Endothelial cell of umbilical vein (primary cell): ENCODE measurements at regions not wholly inside any gene's neighbourhood (a gene's known extent, or its start where the extent isn't known, plus 50 kb on each side); places are given as distances from the start of the nearest gene placed in this dataset.

ENCODE experiments used
- BruUV-seq: library from RNA; stranded (reverse); fragments of 400-500 nt; replicated peaks from 2 replicates; lab custom pipeline; 2021; lab: Mats Ljungman, UMichigan
- CTCF ChIA-PET: fragments of 300-600, 350-600 bp; sonication (Branson Sonifier 250); formaldehyde crosslinking; loops from one replicate; lab custom pipeline; 2021; ENCODE audit warnings: antibody characterized with exemption, inconsistent platforms; lab: Charles Lee
- POLR2A ChIA-PET: fragments of 300-600, 350-600 bp; sonication (Branson Sonifier 250); formaldehyde crosslinking; loops from one replicate; lab custom pipeline; 2021; ENCODE audit warnings: antibody characterized with exemption, inconsistent platforms; lab: Charles Lee
- DNase-seq: peaks from one replicate; pipeline ENCODE4 v3.0.0-alpha.2; 2011; ENCODE audit warnings: low read depth, low spot score
- FAIRE-seq: peaks from 2 replicates; lab custom pipeline; 2011; peaks lifted over from hg19 to GRCh38; lab: Jason Lieb, UNC
- H2AFZ ChIP-seq: 2 replicates; pipeline ENCODE4 v1.6.0; 2012; ENCODE audit warnings: low read depth, low read length, control low read depth, inconsistent platforms
- H3K27ac ChIP-seq: 2 replicates; pipeline ENCODE4 v1.5.1; 2011; ENCODE audit warnings: low read depth, mild to moderate bottlenecking, control low read depth, low read length, moderate library complexity; ENCODE audit not compliant: insufficient read depth
- H3K27me3 ChIP-seq, 2 experiments: 2 replicates each; pipeline versions ENCODE4 v1.6.0 to v1.6.1; 2011; ENCODE audit warnings: low read length in 2 of 2, mixed read lengths in 1 of 2; ENCODE audit not compliant: control insufficient read depth in 2 of 2, insufficient read depth in 2 of 2
- H3K36me3 ChIP-seq, 2 experiments: 2 replicates in 1 of 2; 3 replicates in 1 of 2; pipeline ENCODE4 v1.5.1; 2011; ENCODE audit warnings: low read length in 2 of 2, mild to moderate bottlenecking in 1 of 2, moderate library complexity in 1 of 2; ENCODE audit not compliant: control insufficient read depth in 2 of 2, insufficient read depth in 2 of 2; ENCODE audit errors: extremely low read depth in 1 of 2
- H3K4me1 ChIP-seq: 3 replicates; pipeline ENCODE4 v1.5.1; 2011; ENCODE audit warnings: mild to moderate bottlenecking, low read length; ENCODE audit not compliant: control insufficient read depth, insufficient read depth; ENCODE audit errors: extremely low read depth
- H3K4me2 ChIP-seq: 2 replicates; pipeline ENCODE4 v1.6.1; 2011; ENCODE audit warnings: low read length, control low read depth, mixed read lengths; ENCODE audit not compliant: insufficient read depth
- H3K4me3 ChIP-seq, 3 experiments: fragments of 200-600 bp in 1 of 3; sonication (generic), shearing (Covaris generic) in 1 of 3; replicated peaks in 1 of 3; 2 replicates each; pipeline ENCODE4 v1.5.1; 2011 to 2016; ENCODE audit warnings: control low read depth in 3 of 3, low read length in 3 of 3, mild to moderate bottlenecking in 2 of 3, inconsistent platforms in 1 of 3, low read depth in 1 of 3, moderate library complexity in 1 of 3; ENCODE audit not compliant: insufficient read depth in 1 of 3
- H3K79me2 ChIP-seq: 2 replicates; pipeline ENCODE4 v1.6.0; 2012; ENCODE audit warnings: low read length, inconsistent platforms; ENCODE audit not compliant: control insufficient read depth, insufficient read depth
- H3K9ac ChIP-seq: replicated peaks from 2 replicates; pipeline ENCODE3; 2011; ENCODE audit warnings: low read length, control low read depth; ENCODE audit not compliant: insufficient read depth; ENCODE audit errors: extremely low read depth
- H3K9me1 ChIP-seq: replicated peaks from 3 replicates; pipeline ENCODE4 v1.6.0; 2011; ENCODE audit warnings: mild to moderate bottlenecking, low read length; ENCODE audit not compliant: control insufficient read depth, insufficient read depth; ENCODE audit errors: extremely low read depth
- H3K9me3 ChIP-seq: replicated peaks from 2 replicates; pipeline ENCODE4 v1.5.1; 2012; ENCODE audit warnings: low read length, inconsistent platforms; ENCODE audit not compliant: control insufficient read depth, insufficient read depth
- H4K20me1 ChIP-seq: replicated peaks from 2 replicates; pipeline ENCODE3; 2011; ENCODE audit warnings: mild to moderate bottlenecking, low read length; ENCODE audit not compliant: control insufficient read depth, insufficient read depth; ENCODE audit errors: extremely low read depth
- EZH2 ChIP-seq: IDR thresholded peaks from 2 replicates; pipeline ENCODE4 v1.6.1; 2012; ENCODE audit warnings: borderline replicate concordance, low read depth, mild to moderate bottlenecking, moderate library complexity, low read length, inconsistent platforms; ENCODE audit not compliant: severe bottlenecking
- FOS ChIP-seq: IDR thresholded peaks from 2 replicates; pipeline ENCODE4 v1.6.1; 2011; ENCODE audit warnings: mild to moderate bottlenecking, low read length, moderate library complexity, borderline replicate concordance; ENCODE audit not compliant: insufficient read depth
- GATA2 ChIP-seq: IDR thresholded peaks from 2 replicates; pipeline ENCODE4 v1.7.0; 2011; ENCODE audit warnings: low read depth, mild to moderate bottlenecking, moderate library complexity, mixed read lengths, low read length; ENCODE audit not compliant: insufficient read length, insufficient read depth
- JUN ChIP-seq: IDR thresholded peaks from 2 replicates; pipeline ENCODE4 v1.6.1; 2011; ENCODE audit warnings: borderline replicate concordance, low read depth; ENCODE audit not compliant: insufficient read length, insufficient read depth
- MYC ChIP-seq: IDR thresholded peaks from one replicate; pipeline ENCODE4 v1.6.1; 2011; ENCODE audit warnings: mild to moderate bottlenecking, low read depth, low read length
- POLR2A ChIP-seq: IDR thresholded peaks from 2 replicates; pipeline ENCODE4 v1.6.1; 2012; ENCODE audit warnings: low read depth, mild to moderate bottlenecking, control low read depth, low read length
- POLR2AphosphoS5 ChIP-seq: IDR thresholded peaks from 2 replicates; pipeline ENCODE4 v1.6.1; 2012; ENCODE audit warnings: low read depth, mild to moderate bottlenecking, control low read depth, low read length, moderate library complexity; ENCODE audit not compliant: insufficient read depth
- dilution Hi-C: fragments of 300-500 bp; cut with MboI; formaldehyde crosslinking; loops from one replicate; pipeline ENCODE4 v1.15.0; 2019; ENCODE audit warnings: low sequenced_read_pairs; ENCODE audit not compliant: extremely low pct_ligation_motif_present
- intact Hi-C: fragments of 100-400 bp; cut with micrococcal nuclease; formaldehyde crosslinking; loops from one replicate; pipeline ENCODE4 v1.10.0; 2022
- TF ChIP-seq, protein P1 (sequence below): IDR thresholded peaks from 2 replicates; pipeline ENCODE4 v1.6.1; 2011; ENCODE audit not compliant: insufficient read depth, insufficient read length
- TF ChIP-seq, protein P2 (sequence below), 2 donors: IDR thresholded peaks; 1 replicate in 1 of 2; 2 replicates in 1 of 2; pipeline ENCODE4 v1.5.1; 2011; ENCODE audit warnings: low read length in 2 of 2, mild to moderate bottlenecking in 2 of 2, moderate library complexity in 2 of 2, control low read depth in 1 of 2, inconsistent platforms in 1 of 2, low read depth in 1 of 2; ENCODE audit not compliant: insufficient read depth in 1 of 2; ENCODE audit errors: extremely low read depth in 1 of 2

DNA sequence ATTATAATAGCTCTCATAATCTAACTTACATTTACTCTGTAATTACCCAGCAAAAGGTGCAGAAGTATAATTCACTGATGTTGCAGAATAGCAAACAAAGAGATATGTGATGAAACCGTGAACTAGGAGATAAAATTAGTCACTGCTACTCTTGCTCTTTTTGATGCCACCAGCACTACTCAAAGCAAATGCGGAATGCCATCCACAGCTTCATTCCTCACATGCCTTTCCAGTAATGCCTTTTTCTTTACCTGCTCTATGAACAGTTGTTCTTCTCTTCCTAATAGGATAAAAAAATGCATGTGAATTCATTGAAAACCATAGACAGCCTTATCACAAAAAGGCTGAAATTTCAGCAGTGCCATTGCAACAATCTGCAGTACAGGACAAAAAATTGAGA, 1129.5 kb downstream of the DIAPH3 start:
- no peak overlapping the region for H2AFZ ChIP-seq
- no peaks in the 10 kb centered on the region for H3K27me3 ChIP-seq
- H3K9me3 ChIP-seq: no peaks in the 10 kb centered on the region
- no peaks in the 10 kb centered on the region for H3K79me2 ChIP-seq
- BruUV-seq: no TSS peak
- dilution Hi-C loops: no loop called here
- no peak overlapping the region for H3K4me3 ChIP-seq
- H3K27ac ChIP-seq: no peak overlapping the region
- no peak overlapping the region for H3K4me2 ChIP-seq
- no peaks in the 10 kb centered on the region for H4K20me1 ChIP-seq
- no peaks in the 10 kb centered on the region for H3K9me1 ChIP-seq
- H3K4me1 ChIP-seq: no peaks in the 10 kb centered on the region
- DNase-seq: no peak
- intact Hi-C loops: no loop called here
- FAIRE-seq: no peak
- H3K36me3 ChIP-seq: no peaks in the 10 kb centered on the region
- TF ChIP-seq JUN (no peak), EZH2 (no peak), GATA2 (no peak), FOS (no peak), MYC (no peak), POLR2AphosphoS5 (no peak), POLR2A (no peak)
- TF ChIP-seq, protein P1, sequence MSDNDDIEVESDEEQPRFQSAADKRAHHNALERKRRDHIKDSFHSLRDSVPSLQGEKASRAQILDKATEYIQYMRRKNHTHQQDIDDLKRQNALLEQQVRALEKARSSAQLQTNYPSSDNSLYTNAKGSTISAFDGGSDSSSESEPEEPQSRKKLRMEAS: no peak
- TF ChIP-seq, protein P2, sequence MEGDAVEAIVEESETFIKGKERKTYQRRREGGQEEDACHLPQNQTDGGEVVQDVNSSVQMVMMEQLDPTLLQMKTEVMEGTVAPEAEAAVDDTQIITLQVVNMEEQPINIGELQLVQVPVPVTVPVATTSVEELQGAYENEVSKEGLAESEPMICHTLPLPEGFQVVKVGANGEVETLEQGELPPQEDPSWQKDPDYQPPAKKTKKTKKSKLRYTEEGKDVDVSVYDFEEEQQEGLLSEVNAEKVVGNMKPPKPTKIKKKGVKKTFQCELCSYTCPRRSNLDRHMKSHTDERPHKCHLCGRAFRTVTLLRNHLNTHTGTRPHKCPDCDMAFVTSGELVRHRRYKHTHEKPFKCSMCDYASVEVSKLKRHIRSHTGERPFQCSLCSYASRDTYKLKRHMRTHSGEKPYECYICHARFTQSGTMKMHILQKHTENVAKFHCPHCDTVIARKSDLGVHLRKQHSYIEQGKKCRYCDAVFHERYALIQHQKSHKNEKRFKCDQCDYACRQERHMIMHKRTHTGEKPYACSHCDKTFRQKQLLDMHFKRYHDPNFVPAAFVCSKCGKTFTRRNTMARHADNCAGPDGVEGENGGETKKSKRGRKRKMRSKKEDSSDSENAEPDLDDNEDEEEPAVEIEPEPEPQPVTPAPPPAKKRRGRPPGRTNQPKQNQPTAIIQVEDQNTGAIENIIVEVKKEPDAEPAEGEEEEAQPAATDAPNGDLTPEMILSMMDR (IDR thresholded peaks at IDR 0.05; ENCODE audit: extremely low read depth in 1 of 2, insufficient read depth in 1 of 2, low read depth in 1 of 2, low read length in 2 of 2): no peak
- no peak overlapping the region for H3K9ac ChIP-seq
- ChIA-PET POLR2A (no interaction called here), CTCF (interaction anchor here (1.2 kb wide), 1 partner anchor 89 kb away, joined by 3 read pairs; no protein-coding TSS in a partner anchor)
